ENCODE measurements at regions not wholly inside any gene's neighbourhood (a gene's known extent, or its start where the extent isn't known, plus 50 kb on each side); places are given as distances from the start of the nearest gene placed in this dataset.

DNA sequence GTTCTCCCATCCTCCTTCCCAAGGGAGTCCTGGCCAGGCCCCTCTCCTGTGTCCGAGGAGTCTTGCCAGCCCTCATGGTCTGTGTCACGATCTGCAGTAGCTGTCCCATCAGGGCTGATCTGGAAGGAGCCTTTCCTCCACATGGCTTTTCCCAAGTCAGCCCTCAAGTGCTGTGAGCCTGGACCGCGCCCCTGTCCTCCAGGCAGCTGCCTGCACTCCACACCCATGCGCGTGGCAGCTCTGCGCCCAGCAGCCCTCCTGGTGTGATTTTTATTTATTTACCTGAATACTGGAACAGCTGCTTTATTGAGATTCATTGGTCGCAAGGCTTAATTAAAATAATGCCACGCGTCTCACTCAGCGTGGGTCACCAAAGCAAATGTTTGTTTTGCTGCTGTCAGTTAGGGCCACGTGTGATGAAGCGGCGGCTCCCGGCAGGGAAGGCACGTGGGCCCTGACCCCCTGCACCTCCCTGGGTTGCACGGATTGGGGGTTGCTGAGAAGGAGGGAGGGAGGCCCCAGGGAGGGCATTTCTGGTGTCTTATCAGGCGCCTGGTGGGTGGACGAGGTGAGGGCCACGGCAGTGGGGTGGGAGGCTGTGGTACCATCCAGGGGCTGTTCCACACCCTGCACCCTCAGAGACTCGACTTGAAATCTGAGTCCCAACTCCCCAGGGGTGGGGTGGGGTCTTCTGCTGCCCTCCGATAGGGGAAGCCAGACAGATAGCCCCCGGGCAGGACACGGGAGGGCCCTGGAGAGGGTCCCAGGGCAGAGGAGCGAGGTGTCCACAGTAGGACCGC, 206.3 kb upstream of the C14orf180 start:
- no peak for DNase-seq
- no peaks in the 10 kb centered on the region for H3K9me3 ChIP-seq
- H3K4me3 ChIP-seq: no peak overlapping the region
- no peaks in the 10 kb centered on the region for H3K36me3 ChIP-seq
- no peaks in the 10 kb centered on the region for H3K27me3 ChIP-seq

DNA sequence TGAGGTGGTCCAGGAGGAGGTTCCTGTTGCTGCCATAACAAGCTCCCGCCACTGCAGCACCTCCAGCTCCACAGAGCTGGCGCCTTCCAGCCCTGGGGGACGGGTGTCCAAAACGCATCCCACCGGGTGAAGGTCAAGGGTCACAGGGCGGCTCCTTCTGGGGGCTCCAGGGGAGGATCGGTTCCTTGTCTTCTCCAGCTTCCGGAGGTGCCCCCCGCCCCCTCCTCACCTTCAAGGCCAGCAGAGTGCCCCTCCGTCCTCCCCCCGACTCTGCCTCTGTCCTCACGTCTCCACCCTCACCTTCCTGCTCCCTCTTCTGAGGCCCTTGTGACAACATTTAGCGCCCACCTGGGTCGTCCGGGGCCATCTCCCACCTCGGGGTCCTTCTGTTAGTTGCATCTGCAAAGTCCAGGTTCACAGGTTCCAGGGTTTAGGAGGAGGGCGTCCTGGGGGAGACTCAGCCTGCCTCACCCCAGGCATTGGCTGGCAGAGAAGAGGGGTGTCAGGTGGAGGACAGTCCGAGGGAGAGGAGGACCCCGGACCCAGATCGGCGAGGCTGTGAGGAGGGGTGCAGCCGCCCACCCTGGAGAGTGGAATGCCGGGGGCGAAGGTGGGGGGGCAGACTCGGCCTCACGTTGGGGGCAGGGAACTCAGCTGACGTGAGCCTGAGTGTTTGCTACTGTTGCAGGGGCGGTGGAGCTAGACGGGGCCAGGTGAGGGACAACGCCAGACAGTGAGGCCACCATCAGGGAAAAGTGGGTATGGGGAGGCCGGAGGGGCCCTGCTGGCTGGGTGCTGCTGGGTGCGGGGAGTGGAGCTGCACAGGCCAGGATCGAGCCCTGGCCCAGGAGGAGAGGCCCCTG, 205.5 kb upstream of the C14orf180 start:
- Histone ChIP-seq H3K27me3 (no peaks in the 10 kb centered on the region), H3K9me3 (no peaks in the 10 kb centered on the region), H3K36me3 (no peaks in the 10 kb centered on the region), H3K4me3 (no peak overlapping the region)
- no peak for DNase-seq

DNA sequence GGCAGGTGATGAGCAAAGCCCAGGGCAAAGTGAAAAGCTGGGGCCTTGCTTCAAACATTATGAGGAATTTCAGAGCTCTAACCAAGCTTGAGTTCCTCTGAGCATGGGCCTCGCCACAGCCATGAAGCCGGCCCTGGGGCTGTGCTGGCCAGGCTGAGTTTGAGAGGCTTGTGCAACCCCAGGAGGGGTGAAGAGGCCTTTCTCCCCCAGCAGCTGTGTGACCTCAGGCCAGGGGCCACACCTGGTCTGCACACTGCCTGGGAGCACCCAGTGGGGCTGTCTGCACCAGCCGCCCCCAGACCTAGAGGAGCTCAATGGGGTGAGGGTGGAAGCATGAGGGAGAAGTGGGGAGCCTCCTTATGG, 204.9 kb upstream of the C14orf180 start:
- no peaks in the 10 kb centered on the region for H3K36me3 ChIP-seq
- H3K4me3 ChIP-seq: no peak overlapping the region
- no peaks in the 10 kb centered on the region for H3K9me3 ChIP-seq
- no peaks in the 10 kb centered on the region for H3K27me3 ChIP-seq
- DNase-seq: no peak

DNA sequence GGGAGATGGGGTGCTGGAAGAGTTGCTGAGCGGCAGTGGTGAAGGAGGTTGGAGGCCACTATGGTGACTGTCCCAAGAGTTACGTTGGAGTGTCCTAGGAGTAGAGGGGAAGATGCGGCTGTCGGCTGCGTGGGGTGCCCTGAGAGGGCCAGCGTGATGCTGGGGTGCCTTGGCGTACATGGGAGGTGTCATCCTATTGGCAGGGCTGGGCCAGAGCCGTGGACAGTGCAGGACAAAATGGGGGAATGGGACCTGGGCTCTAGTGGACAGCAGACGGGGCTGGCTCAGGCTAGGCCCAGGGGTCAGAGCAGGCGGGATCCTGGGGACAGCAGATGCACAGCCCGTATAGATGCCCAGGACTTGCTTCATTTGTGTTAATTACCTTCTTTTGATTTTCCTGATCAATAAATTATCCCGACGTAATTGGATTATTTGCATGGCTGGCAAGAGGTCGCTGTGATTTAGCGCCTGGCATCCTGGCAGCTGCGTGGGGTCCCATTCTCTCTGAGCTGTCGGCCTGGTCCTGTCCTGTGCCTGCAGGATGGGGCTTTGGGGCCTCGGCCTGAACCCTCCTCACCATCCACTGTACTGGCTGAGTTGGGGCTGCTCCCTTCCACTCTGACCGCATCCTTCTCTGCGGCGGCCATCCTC, 203.9 kb upstream of the C14orf180 start:
- Histone ChIP-seq H3K36me3 (no peaks in the 10 kb centered on the region), H3K9me3 (no peaks in the 10 kb centered on the region), H3K4me3 (no peak overlapping the region), H3K27me3 (no peaks in the 10 kb centered on the region)
- DNase-seq: no peak

DNA sequence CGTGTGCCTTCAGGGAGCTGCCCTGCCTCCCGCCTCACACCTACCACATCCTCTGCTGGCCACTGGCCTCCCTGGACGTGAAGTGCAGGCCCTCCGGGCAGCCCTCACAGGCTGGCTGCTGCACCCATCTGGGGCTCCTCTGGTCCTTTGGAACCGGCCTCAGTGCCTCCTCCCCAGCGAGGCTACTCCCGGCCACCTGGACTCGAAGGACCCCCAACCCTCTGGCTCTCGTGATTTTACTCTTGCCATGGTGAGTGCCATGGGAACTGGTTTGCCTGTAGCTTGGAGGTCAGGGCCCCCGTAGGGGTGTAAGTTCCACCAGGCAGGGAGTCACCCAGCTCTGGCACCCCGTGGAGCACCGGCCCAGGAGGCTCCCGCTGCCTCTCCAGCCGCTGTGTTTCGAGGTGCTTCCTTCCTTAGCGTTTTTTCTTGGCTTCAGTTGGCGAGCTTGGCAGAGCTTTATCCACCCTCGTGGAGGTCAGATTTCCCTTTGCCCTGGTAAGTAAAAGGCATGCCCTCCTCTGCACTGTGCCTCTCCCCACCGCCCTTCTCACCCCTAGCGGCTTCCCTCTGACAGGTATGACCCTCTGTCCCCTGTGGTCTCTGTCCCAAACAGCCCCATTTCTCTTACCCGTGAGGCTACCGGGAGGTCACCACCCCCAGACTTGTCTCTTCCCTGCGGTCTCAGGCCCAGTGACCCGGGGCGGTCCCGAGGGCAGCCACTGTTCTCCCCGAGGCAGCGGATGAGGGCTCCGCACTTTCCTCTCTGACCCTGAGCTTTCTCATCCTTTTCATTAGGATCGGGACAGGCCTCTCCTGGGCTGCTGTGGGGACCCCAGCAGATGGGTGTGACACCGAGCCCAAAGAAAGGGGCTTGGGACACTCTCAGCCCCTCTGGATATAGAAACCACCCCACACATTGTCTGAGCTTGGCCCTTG, 203.1 kb upstream of the C14orf180 start:
- H3K9me3 ChIP-seq: no peaks in the 10 kb centered on the region
- H3K36me3 ChIP-seq: no peaks in the 10 kb centered on the region
- H3K27me3 ChIP-seq: no peaks in the 10 kb centered on the region
- H3K4me3 ChIP-seq: no peak overlapping the region
- DNase-seq: no peak

DNA sequence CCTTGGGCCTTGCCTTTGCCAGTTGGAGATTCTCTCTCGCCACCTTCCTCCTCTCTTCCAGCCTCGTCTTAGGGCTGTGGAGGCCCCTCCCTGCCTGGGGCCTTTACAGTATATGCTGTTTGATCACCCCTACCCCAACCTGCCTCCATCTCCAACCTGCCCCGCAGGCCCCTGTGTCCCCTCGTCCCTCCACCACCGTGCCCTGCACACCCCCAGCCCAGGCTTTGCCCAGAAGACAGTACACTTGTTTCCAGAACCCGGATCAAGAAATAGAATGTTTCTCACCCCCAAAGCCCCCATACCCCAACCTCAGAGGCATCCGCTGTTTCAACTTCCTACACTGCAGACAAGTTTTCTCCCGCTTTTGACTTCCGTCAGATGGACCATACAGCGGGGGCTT, 202.3 kb upstream of the C14orf180 start:
- H3K36me3 ChIP-seq: no peaks in the 10 kb centered on the region
- H3K9me3 ChIP-seq: no peaks in the 10 kb centered on the region
- H3K27me3 ChIP-seq: no peaks in the 10 kb centered on the region
- no peak overlapping the region for H3K4me3 ChIP-seq
- no peak for DNase-seq

DNA sequence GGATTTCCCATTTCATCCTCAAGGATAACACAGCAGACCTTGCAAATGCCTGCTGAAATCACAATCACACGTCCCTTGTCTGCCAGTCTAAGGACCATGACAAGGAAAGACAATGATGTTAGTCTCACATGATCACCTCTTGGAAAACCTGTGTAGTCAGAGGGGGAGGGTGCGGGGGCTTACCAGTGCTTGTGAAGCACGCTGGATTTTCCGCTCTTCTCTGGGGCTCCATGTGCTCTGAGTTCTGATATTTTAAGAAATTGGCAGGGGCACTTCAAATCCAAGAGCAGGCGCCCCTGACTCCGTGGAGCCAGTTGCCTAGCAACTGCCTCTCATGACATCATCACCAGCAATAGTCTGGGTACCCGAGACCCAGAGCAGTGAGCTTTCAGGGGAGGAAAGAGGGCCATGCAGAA, 200.9 kb upstream of the C14orf180 start:
- no peak overlapping the region for H3K4me3 ChIP-seq
- no peaks in the 10 kb centered on the region for H3K27me3 ChIP-seq
- no peak for DNase-seq
- H3K9me3 ChIP-seq: no peaks in the 10 kb centered on the region
- no peaks in the 10 kb centered on the region for H3K36me3 ChIP-seq

DNA sequence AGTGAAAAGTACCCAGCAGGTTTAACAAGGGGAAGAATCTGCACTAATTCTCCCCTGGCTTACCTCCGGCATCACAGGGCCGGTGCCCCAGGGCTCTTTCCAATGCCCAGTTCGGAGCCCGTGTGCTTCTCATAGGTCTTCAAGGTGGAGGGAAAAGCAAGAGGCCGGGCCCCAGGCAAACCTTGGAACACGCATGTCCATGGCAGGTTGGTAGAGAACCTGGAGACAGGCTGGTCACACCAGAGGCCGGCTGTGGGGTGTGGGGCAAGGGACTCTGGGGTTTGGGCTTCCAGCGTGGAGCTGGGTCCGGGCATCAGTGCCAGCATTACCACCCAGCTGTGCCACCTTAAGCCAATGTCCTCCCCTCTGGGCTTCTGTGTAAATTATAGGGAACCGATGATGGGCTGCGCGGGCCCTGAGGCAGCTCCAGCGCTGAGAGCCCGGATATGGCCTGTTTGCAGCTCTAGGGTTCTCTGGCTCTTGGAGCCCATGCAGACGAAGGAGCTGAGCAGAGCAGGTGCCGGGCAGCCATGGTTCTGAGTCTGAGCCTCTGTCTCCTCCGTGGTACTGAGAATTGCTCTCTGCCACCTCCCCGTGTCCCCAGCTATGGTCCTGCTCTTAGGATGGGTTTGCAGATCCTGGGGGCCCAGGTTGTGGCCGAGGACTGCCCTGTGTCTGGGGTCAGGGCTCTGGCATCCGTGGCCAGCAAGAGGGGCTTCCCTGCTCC, 197.0 kb upstream of the C14orf180 start:
- H3K36me3 ChIP-seq: no peaks in the 10 kb centered on the region
- no peaks in the 10 kb centered on the region for H3K9me3 ChIP-seq
- H3K4me3 ChIP-seq: no peak overlapping the region
- H3K27me3 ChIP-seq: no peaks in the 10 kb centered on the region
- DNase-seq: no peak

DNA sequence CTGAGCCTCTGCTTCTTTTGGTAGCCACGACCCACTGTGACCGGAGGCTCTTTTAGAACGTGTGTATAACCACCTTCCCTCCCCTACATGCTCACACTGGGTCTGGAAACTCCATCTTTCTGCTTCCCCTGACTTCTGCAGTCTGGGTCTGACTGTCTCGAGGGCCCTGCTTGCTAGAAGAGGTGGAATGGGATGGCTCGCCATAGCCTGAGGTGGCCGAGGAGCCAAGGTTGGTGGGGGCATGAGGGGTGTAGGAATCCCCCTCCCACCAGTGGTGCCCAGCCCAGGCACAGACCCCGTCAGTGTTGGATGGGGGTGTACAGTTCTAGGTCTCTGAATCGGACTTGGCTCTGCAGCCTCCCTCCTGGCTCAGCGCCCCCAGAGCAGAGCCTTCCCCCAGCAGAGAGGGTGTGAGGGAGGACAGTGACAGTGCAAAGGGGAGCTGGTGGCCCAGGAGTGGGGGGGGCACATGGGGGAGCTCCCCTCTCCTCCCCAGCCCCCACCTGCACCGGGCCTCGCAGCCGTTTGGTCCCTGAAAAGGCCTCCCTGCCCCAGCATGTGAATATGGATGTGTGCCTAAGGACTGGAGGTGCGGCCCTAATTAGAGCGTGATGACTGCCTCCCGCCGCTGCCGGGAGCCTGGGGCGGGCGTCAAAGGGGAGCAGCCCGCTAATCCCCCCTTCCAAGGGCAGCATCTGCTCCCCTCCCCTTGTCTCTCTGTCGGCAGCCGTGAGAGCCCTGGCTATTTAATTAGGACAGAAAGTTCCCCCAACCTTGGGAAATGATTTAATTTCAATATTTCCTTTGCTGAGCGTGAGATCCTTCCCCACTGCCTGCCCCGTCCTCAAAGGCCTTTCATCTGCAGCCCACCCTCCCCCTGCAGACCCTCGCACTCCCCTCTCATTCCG, 196.2 kb upstream of the C14orf180 start:
- no peak for DNase-seq

DNA sequence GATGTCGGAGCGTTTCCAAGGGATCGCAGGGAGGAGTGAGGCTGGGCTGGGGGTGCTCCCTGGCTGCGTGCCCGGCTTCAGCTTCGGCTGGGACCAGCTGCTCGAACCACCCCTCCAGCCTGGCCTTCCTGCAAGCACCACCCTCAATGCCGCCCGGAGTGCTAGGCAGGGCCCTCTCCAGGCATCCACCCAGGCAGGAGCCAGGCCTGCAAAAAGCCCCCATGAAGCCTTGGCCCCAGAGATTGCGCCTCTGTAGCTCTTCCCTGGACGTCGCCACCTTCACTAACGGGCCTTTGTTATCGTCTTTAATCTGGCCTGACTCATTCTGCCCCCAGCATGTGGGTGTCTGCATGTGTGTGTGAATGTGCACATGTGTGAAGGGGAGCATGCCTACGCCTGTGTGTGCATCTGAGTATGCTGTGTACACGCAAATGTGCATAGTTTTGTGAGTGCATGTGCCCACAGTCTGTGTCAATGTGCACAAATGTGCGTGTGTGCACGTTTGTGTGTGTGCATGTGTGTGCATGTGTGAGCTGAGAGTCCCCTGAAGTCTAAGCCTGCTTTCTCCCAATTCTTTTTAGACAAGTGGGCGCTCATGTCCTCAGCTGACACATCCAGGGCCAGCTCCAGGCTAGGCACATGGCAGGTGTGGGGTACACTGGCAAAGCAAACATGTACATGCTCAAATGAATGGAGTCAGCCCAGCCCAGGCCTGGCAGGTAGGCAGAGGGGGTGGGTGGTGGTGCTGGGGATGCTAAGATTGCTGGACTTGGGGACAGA, 195.4 kb upstream of the C14orf180 start:
- H3K36me3 ChIP-seq: no peaks in the 10 kb centered on the region
- DNase-seq: no peak
- H3K4me3 ChIP-seq: no peak overlapping the region
- H3K9me3 ChIP-seq: no peaks in the 10 kb centered on the region
- no peaks in the 10 kb centered on the region for H3K27me3 ChIP-seq

More for the DNA sequence above, 196.2 kb upstream of the C14orf180 start:
- Histone ChIP-seq H3K4me3 (no peak overlapping the region), H3K27me3 (no peaks in the 10 kb centered on the region), H3K9me3 (no peaks in the 10 kb centered on the region), H3K36me3 (no peaks in the 10 kb centered on the region)

DNA sequence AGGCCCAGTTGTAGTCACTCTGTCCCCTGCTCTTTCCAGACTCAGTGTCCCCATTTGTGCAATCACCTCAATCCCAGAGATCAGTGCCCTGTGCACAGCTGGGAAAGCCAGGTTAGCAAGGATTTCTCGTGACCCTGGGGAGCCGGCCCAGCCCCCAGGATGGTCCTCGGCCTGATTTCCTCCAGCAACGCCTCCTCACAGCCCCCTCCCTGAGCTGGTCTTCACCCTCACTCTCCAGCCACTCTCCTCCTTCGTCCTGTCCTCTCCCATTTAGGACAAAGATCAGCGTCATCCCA, 194.8 kb upstream of the C14orf180 start:
- no peaks in the 10 kb centered on the region for H3K27me3 ChIP-seq
- DNase-seq: no peak
- H3K9me3 ChIP-seq: no peaks in the 10 kb centered on the region
- no peak overlapping the region for H3K4me3 ChIP-seq
- H3K36me3 ChIP-seq: no peaks in the 10 kb centered on the region

DNA sequence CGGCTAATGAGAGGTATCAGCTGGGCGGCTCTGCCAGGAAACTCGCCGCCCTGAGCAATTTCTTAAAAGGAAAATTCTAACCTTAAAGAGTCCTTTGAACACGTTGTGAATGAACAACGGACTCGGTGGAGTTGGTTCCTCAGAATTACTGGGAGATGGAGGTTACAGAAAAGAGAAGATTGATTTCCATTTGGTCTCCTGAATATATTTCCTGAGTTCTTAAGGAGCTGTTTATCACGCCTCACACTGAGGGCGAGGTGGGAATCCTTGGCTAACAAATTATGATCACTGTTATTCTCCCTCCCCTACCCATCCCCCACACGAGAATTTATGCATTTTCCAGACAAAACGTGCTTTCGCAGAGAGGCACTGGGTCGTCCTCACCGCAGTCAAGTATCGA, 194.5 kb upstream of the C14orf180 start:
- no peak overlapping the region for H3K4me3 ChIP-seq
- no peaks in the 10 kb centered on the region for H3K36me3 ChIP-seq
- DNase-seq: no peak
- H3K9me3 ChIP-seq: no peaks in the 10 kb centered on the region
- H3K27me3 ChIP-seq: no peaks in the 10 kb centered on the region

DNA sequence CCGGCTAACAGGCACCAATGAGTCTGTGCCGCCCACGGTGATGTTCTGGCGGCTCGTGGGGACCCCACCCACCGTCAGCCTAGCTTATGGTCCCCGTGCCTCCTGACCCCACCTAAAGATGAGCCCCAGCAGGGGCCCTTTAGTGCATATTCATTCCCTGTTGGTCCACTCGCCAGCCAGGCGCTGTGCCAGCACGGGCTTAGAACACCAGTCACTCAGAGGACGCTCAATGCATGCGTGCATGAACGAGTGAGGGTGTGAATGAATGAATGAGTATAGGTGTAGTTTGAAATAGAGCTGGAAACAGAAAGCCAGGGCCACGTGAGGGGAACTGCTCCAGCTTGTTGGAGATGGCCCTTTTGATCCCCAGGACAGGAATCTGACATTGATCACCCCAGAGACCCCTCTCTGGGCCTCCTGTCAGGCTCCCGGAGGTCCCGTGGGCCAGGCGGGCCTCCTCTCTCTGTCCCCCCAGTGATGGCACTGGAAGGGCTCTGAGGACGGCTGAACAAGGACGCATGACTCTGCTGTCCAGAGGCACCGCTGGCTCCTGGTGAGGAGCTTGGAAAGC, 193.9 kb upstream of the C14orf180 start:
- Histone ChIP-seq H3K9me3 (no peaks in the 10 kb centered on the region), H3K4me3 (no peak overlapping the region), H3K36me3 (no peaks in the 10 kb centered on the region), H3K27me3 (no peaks in the 10 kb centered on the region)
- DNase-seq: no peak

DNA sequence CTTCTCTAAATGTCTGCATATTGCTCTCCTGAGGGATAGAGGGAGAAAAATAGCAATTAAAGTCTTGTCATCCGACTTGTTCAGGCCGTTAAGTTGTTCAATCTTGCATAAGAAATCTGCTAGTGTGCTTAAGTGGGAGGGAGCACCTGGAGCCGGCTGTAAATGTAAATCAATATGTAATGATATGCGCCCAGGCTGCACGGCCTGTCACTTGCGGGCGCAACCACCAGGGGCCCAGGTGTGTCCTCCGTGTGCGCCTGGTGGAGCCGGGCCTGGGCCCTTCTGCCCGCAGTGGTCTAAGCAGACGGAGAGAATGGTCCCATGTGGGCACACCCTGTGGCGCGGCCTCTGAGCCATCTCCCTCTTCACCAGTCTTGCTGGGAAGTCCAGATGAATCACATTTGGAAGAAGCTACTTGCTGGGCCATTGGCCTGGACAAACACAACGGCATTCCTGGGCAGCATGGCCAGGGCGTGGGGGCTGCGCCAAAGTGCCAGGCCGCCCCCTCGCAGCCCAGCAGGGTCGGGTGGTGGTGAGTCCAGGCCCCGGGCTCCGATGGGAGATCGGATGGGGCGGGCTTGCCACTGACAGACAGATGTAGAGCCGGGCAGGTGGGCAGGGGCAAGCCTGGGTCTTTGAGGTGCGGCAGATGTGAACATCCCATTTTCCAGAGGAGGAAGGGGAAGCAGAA, 193.3 kb upstream of the C14orf180 start:
- H3K4me3 ChIP-seq: no peak overlapping the region
- H3K36me3 ChIP-seq: no peaks in the 10 kb centered on the region
- no peaks in the 10 kb centered on the region for H3K9me3 ChIP-seq
- no peak for DNase-seq
- no peaks in the 10 kb centered on the region for H3K27me3 ChIP-seq
